Right cardiac atrium (tissue), 5 donors: ENCODE measurements at regions not wholly inside any gene's neighbourhood (a gene's known extent, or its start where the extent isn't known, plus 50 kb on each side); places are given as distances from the start of the nearest gene placed in this dataset.

Experiments
- ATAC-seq, 2 donors: fragments of 200-7000 bp; cut with Tn5 transposase; one replicate each; pipeline versions ENCODE4 v1.8.0 to v1.9.1; 2020; ENCODE audit warnings: moderate library complexity in 2 of 2, mild to moderate bottlenecking in 1 of 2
- DNase-seq, 3 donors: peaks; one replicate each; pipeline ENCODE4 v3.0.0-alpha.2; 2020
- H3K27ac ChIP-seq: one replicate; pipeline ENCODE4 v1.5.1; 2013; ENCODE audit warnings: mild to moderate bottlenecking, low read length, control low read depth, moderate library complexity
- H3K27me3 ChIP-seq: one replicate; pipeline ENCODE4 v1.6.1; 2013; ENCODE audit not compliant: control insufficient read depth, insufficient read depth
- H3K4me1 ChIP-seq: one replicate; pipeline ENCODE4 v1.6.1; 2013; ENCODE audit warnings: low read length; ENCODE audit not compliant: control insufficient read depth, insufficient read depth
- H3K4me3 ChIP-seq: one replicate; pipeline ENCODE4 v1.5.1; 2013; ENCODE audit warnings: low read length, control low read depth
- H3K9me3 ChIP-seq: one replicate; pipeline ENCODE4 v1.6.1; 2013; ENCODE audit warnings: low read length; ENCODE audit not compliant: control insufficient read depth
- WGBS: extraction: QIAGEN DNeasy Blood & Tissue Kit; methylation state at CpG from one replicate; pipeline ENCODE4 v1.1.7; 2013; 5-methylcytosine and 5-hydroxymethylcytosine counted together
- intact Hi-C, 4 donors: fragments of 100-400 bp; cut with DNase I; formaldehyde crosslinking; loops; one replicate each; pipeline versions ENCODE4 v1.11.0 to v1.14.0; 2022 to 2023
- donor health status: healthy with polysubstance abuse.
- donor health status: DM: no; HTN: yes; CAD: no.
- donor health status: DM: no; HTN: no; CAD: no.
- donor health status: DM: no; HTN: yes; CAD: no; lungs with severe emphysema.
- donor health status: DM: yes; HTN: yes; CAD: no.

- Histone ChIP-seq H3K4me3 (no peak overlapping the region), H3K4me1 (peaks cover 13% of the 10 kb centered on the region), H3K27me3 (no peaks in the 10 kb centered on the region), H3K27ac (no peak overlapping the region), H3K9me3 (no peaks in the 10 kb centered on the region)
- DNase-seq (no peak), ATAC-seq (no peak)
- intact Hi-C loops: no loop called here
- WGBS: 93% methylated on average over 3 of the region's 3 CpGs
Measured at GRCh38 chr6:43995137-43995536, 132.1 kb downstream of the MRPL14 start.

GRCh38 chr6:43993881-43994523 is 133.2 kb downstream of the MRPL14 start:
- 59% methylated on average over 5 of the region's 5 CpGs for WGBS
- intact Hi-C loops: loop anchor here in 1 of 4 donors (2.0 kb wide), 1 partner anchor 39 kb away; no protein-coding TSS in a partner anchor
- no peak for ATAC-seq

GRCh38 chr6:43992783-43993644 is 134.2 kb downstream of the MRPL14 start:
- 67% methylated on average over 6 of the region's 6 CpGs for WGBS
- intact Hi-C loops: loop anchor here in 1 of 4 donors (2.0 kb wide), 1 partner anchor 38 kb away; no protein-coding TSS in a partner anchor
- ATAC-seq: peak; percentile 57 to 63

More at GRCh38 chr6:43993881-43994523, 133.2 kb downstream of the MRPL14 start:
- Histone ChIP-seq H3K4me3 (no peak overlapping the region), H3K9me3 (no peaks in the 10 kb centered on the region), H3K27me3 (no peaks in the 10 kb centered on the region), H3K27ac (peak overlapping the region; percentile 94), H3K4me1 (peaks cover 13% of the 10 kb centered on the region)
- DNase-seq: no peak

GRCh38 chr6:43992126-43992663 is 135.1 kb downstream of the MRPL14 start:
- no peak overlapping the region for H3K4me3 ChIP-seq
- no peaks in the 10 kb centered on the region for H3K27me3 ChIP-seq
- intact Hi-C loops: loop anchor here in 1 of 4 donors (2.0 kb wide), 1 partner anchor 37 kb away; no protein-coding TSS in a partner anchor
- ATAC-seq (no peak), DNase-seq (no peak)
- H3K9me3 ChIP-seq: no peaks in the 10 kb centered on the region
- H3K4me1 ChIP-seq: peaks cover 13% of the 10 kb centered on the region
- WGBS: 82% methylated on average over 4 of the region's 4 CpGs
- H3K27ac ChIP-seq: peak overlapping the region; percentile 81

More at GRCh38 chr6:43992783-43993644, 134.2 kb downstream of the MRPL14 start:
- no peaks in the 10 kb centered on the region for H3K9me3 ChIP-seq
- DNase-seq: peak; percentile 41 to 84 (median 65)
- peaks cover 13% of the 10 kb centered on the region for H3K4me1 ChIP-seq
- H3K27me3 ChIP-seq: no peaks in the 10 kb centered on the region
- H3K4me3 ChIP-seq: no peak overlapping the region
- H3K27ac ChIP-seq: peak overlapping the region; percentile 94

GRCh38 chr6:43990627-43991619 is 136.3 kb downstream of the MRPL14 start:
- H3K4me1 ChIP-seq: peaks cover 16% of the 10 kb centered on the region
- H3K9me3 ChIP-seq: no peaks in the 10 kb centered on the region
- H3K27me3 ChIP-seq: no peaks in the 10 kb centered on the region
- DNase-seq (peak in 1 of 3 donors; percentile 73), ATAC-seq (peak; percentile 22 to 39)
- intact Hi-C loops: no loop called here
- WGBS: 49% methylated on average over 18 of the region's 18 CpGs
- H3K27ac ChIP-seq: peak overlapping the region; percentile 65
- H3K4me3 ChIP-seq: no peak overlapping the region

GRCh38 chr6:43990275-43990626 is 137.0 kb downstream of the MRPL14 start:
- WGBS: 37% methylated on average over 9 of the region's 9 CpGs
- intact Hi-C loops: no loop called here
- peak; percentile 57 to 74 for ATAC-seq

GRCh38 chr6:43989581-43990146 is 137.6 kb downstream of the MRPL14 start:
- Histone ChIP-seq H3K9me3 (no peaks in the 10 kb centered on the region), H3K4me3 (no peak overlapping the region), H3K4me1 (peaks cover 16% of the 10 kb centered on the region), H3K27ac (peak overlapping the region; percentile 65), H3K27me3 (no peaks in the 10 kb centered on the region)
- no peak for DNase-seq
- WGBS: 71% methylated on average over 10 of the region's 10 CpGs
- no peak for ATAC-seq
- intact Hi-C loops: no loop called here

More at GRCh38 chr6:43990275-43990626, 137.0 kb downstream of the MRPL14 start:
- Histone ChIP-seq H3K9me3 (no peaks in the 10 kb centered on the region), H3K27me3 (no peaks in the 10 kb centered on the region), H3K27ac (peak overlapping the region; percentile 65), H3K4me3 (no peak overlapping the region), H3K4me1 (peaks cover 16% of the 10 kb centered on the region)
- peak; percentile 36 to 76 (median 72) for DNase-seq

GRCh38 chr6:43988801-43989200 is 138.5 kb downstream of the MRPL14 start:
- H3K4me1 ChIP-seq: peaks cover 14% of the 10 kb centered on the region
- intact Hi-C loops: no loop called here
- no peaks in the 10 kb centered on the region for H3K9me3 ChIP-seq
- no peaks in the 10 kb centered on the region for H3K27me3 ChIP-seq
- WGBS: 89% methylated on average over 3 of the region's 3 CpGs
- DNase-seq (no peak), ATAC-seq (no peak)
- H3K4me3 ChIP-seq: no peak overlapping the region
- H3K27ac ChIP-seq: no peak overlapping the region

- H3K27me3 ChIP-seq: no peaks in the 10 kb centered on the region
- H3K9me3 ChIP-seq: no peaks in the 10 kb centered on the region
- peaks cover 14% of the 10 kb centered on the region for H3K4me1 ChIP-seq
- H3K27ac ChIP-seq: no peak overlapping the region
- DNase-seq: no peak
- no peak for ATAC-seq
- intact Hi-C loops: no loop called here
- no peak overlapping the region for H3K4me3 ChIP-seq
- WGBS: 91% methylated on average over 7 of the region's 7 CpGs
Measured at GRCh38 chr6:43987838-43988439, 139.3 kb downstream of the MRPL14 start.
